Putamen (tissue), 1 donor: ENCODE measurements at regions not wholly inside any gene's neighbourhood (a gene's known extent, or its start where the extent isn't known, plus 50 kb on each side); places are given as distances from the start of the nearest gene placed in this dataset.
"Not testable (repeated sequence)": the region's sequence is repeated elsewhere in the genome, so short reads cannot be mapped to it uniquely, and the experiment has no call there.

ENCODE experiments used
- DNase-seq: peaks from one replicate; pipeline ENCODE4 v3.0.0-alpha.2; 2016; ENCODE audit warnings: low spot score

DNA sequence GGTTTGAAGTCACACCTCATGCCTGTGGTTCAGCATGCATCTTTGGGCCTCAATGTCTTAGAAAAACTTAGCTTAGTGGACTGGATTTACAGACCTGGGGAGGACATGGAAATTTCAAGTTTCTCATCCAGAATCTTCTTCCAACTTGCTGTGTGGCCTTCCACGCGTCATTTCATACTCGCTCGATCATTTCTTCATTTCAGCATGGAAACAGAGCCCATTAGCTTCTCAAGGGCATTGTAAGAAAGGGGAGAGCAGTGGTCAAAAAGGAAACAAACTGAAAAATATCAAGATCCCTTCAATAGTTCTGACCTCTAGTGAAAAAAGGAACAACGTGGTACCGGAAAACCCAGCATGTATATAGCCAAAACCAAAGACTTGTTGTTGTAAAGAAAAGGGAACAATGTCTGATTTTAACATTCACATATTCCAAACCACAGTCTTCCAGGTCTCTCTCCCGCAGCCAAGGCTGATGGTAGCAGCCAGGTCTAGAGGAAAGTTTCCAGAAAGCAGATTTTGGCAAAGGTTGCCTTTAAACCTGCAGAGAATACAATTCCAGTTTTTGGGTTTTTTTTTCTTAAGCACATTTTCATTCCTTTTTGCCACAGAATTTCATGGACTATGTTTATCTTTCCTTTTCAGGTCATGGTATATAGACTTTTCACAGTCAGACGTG is 97.0 kb upstream of the CDC42BPA start:
- no peak for DNase-seq

DNA sequence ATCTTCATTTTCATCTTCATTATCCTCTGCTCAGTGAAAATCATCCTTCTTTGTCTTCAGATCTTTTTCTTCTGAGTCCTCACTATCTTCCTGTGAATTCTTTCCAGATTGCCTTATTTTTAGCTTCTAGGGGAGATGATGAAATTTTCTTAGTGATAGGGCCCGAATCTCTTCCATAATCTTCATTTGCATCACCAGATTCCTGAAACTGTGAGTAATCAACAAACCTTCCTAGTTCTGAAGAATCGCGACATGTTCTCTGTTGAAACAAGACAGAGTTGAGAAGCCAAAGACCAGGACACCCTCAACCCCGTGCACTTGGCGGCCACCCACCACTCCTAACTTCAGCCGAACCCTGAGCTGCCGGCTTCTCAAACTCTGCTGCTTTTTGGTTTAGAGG is 92.8 kb upstream of the CDC42BPA start:
- no peak for DNase-seq

DNA sequence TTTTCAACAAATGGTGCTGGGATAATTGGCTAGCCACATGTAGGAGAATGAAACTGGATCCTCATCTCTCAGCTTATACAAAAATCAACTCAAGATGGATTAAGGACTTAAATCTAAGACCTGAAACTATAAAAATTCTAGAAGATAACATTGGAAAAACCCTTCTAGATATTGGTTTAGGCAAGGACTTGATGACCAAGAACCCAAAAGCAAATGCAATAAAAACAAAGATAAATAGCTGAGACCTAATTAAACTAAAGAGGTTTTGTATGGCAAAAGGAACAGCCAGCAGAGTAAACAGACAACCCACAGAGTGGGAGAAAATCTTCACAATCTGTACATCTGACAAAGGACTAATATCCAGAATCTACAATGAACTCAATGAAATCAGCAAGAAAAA is 88.0 kb upstream of the CDC42BPA start:
- DNase-seq, result not testable (repeated sequence)

DNA sequence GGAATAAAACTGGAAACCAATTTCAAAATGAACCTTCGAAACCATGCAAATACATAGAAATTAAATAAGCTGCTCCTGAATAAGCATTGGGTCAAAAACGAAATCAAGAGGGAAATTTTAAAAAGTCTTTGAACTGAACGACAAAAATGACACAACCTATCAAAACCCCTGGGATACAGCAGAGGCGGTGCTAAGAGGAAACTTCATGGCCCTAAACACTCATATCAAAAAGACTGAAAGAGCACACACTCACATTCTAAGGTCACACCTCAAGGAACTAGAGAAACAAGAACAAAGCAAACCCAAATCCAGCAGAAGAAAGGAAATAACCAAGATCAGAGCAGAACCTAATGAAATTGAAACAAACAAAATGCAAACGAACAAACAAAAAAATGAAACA is 85.2 kb upstream of the CDC42BPA start:
- DNase-seq, result no peak

DNA sequence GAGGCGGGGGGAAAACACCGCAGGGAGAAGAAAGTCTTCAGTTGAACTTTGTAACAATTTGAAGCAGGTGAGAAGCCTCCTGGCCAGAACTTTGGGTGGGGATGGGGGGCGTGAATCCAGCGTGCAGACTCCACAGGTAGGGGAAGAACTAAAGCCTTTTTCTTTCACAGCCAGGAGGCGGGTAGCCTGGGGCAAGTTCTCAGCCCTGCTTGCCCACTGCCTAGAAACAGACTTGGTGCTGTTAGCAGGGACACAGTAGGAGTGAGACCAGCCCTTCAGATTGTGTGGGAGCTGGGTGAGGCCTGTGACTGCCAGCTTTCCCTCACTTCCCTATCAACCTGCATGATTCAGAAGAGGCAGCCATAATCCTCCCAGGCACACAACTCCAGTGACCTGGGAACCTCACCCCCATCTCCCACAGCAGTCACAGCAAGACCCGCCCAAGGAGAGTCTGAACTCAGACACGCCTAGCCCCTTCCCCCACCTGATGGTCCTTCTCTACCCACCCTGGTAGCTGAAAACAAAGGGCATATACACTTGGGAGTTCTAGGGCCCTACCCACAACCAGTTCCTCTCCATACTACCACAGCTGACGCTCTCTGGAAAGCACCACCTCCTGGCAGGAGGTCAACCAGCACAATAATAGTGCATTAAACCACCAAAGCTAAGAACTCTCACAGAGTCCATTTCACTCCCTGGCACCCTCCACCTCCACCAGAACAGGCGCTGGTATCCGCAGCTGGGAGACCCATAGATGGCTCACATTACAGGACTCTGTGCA is 83.5 kb upstream of the CDC42BPA start:
- no peak for DNase-seq

DNA sequence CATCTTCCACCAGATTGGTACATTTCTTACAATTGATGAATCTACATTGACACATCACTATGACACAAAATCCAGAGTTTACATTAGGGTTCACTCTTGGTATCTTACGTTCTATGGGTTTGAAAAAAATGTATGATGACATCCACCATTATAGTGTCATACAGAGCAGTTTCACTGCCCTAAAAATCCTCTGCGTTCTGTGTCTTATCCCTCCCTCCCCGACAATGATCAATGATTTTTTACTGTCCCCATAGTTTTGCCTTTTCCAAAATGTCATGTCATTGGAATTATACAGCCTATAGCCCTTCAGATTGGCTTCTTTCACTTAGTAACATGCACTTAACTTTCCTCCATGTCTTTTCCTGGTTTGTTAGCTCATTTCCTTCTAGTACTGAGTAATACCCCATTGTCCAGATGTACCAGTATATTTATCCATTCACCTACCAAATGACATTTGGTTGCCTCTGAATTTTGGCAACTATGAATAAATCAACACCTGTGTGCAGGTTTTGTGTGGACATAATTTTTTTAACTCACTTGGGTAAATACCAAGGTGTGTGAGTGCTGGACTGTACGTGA is 80.9 kb upstream of the CDC42BPA start:
- DNase-seq, result no peak

DNA sequence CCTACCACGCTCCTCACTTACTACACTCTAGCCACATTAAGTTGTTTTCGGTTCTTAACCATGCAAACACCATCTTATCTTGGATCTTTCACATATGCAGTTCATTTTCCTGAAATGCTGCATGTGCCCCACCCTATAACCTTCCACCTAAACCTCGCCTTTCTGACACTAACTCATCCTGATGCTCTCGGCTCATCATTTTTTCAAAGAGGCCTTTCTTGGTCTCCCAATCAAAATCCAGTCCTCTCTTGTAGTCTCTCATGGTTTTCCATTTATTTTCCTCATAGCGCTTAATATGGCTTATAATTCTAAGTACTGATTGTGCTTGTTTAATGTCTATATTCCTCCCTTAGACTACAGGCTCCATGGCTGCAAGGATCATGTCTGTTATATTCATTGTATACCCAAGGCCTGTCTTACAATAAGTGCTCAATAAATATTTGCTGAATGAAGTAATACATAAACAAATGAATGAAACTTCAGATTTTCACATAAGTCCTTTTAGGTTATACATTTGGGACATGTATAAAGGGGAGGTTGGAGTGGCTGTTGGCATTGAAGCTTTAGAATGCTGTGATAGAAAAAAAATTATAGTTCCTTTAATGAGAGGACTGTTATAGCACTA is 79.2 kb upstream of the CDC42BPA start:
- no peak for DNase-seq

DNA sequence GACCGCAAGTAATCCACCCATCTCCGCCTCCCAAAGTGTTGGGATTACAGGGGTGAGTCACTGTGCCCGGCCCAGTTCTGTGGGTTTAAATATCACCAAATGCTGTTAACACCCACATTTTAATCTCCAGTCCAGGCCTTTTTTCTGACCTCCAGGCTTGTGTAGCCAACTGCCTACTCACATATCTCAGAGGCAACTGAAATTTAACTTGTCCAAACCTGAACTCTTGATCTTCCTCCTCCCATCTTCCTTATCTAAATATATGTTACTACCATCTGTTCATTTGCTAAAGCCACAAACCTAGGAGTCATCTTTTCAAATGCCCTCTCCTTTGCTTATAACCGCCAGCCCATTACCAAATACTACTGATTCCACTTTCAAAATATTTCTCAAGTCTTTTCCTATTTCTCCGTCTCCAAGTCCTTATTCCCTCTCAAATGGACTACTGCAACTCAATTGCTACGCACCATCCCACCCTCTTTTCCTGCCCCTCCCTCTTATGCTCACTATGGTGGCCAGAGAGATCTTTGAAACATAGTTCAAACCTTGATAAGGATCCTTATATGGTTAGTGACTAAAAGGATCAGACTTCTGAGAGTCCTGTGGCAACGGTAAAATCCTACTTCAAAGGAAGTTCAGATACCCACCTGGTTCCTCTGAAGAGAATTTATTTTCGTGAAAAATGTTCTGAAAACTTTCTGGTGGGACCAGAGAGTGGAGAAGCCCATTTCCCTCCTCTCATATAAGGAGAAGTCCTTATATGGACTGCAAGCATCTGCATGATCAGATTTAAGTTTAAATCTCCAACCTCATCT is 78.5 kb upstream of the CDC42BPA start:
- DNase-seq, result no peak

DNA sequence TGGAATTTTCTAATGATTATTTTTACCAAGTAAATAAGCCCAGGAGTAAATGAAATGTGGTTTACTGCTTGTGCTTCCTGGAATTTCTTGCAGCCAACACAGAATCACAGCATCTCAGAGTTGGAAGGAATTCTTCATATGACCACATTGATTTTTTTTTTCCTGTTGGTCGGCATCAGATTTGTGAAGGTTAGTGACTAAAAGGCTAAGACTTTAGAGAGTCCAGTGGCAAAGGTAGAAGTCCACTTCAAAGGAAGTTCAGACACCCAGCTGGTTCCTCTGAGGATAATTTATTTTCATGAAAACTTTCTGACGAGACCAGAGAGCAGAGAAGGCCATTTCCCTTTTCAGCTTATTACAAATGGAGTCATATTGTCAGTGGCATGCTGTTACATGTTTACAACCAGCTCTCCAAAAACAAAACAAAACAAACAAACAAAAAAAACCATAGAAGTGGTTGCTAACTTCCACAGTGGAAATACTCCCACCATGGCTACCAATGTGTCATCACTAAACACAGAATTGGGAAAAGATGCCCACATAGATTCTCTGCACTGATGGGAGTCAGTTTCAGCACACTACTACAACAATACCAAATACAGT is 77.2 kb upstream of the CDC42BPA start:
- DNase-seq, result no peak

DNA sequence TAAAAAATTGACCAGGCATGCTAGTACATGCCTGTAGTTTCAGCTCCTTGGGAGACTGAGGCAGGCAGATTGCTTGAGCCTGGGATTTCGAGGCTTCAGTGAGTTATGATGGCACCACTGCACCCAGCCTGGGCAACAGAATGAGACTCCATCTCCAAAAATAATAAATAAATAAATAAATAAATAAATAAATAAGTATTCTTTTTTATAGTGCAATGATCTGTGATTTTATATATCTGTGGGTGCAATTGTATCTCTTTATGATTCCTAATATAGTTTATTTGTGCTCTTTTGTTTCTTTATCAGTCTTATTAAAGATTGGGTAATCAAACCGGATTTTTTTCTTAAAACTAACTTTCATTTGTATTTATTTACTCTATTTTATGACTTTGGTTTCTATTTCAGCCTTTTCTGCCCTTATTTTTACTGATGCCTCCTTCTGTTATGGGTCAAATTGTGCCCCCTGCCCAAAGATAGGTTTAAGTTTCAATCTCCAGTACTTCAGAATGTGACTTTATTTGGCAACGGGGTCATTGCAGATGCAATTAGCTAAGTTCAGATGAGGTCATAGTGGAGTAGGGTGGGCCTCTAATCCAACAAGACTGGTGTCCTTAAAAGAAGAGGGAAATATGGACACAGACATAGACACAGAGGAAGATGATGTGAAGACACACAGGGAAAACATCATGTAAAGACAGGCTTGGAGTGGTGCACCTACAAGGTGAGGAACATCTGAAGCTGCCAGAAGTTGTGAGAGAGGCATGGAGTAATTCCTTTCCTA is 74.9 kb upstream of the CDC42BPA start:
- no peak for DNase-seq

DNA sequence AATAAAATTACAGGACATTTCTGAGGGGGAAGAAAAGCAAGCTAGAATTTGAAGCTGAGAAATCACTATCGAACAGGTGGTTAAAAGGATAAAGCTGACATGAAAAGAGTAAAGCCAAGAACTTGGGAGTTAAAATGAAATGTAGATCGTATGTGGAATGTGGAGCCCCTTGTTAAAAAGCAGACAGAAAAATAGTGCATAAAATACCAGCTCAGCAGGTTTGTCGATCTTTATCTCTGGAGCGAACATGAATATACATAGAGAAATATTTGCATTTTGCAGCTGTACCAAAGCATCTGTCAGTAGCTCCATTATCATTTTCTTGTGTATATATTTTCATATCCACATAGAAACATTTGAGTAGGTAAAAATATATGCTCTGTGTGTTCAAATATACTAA is 73.6 kb upstream of the CDC42BPA start:
- no peak for DNase-seq

DNA sequence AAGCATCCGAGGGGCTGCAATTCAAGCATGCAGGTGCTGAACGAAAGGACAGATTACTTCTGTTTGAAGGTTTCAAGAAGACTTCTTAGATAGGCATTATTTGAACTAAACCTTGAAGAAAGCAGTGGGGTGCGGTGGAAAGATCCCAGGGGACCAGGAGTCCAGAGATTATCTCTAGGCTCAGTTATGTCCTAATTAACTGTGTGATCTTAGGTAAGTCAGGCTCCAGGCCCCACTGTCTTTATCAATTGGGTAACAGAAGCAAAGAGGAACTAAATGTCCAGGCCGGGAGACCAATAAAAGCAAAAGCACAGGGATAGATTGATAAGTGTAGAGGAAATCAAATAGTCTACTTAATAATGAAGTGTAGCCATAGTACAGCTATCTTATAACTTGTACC is 72.9 kb upstream of the CDC42BPA start:
- DNase-seq, result no peak

DNA sequence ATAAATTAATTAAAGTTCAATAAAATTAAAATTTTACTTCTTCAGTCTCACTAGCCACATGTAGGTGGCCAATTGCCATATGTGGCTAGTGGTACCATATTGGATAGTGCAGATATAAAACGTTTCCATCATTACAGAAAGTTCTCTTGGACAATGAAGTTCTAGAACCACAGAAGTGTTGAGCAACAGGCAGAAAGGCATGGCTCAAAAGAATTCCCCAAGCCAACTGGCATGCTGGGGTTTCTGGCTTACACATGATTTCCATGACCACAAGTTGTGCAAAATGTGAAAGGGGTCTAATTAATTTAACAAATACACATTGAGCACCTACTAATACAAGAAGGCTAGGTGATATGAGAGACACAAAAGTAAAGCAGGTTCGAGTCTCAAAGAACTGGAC is 72.2 kb upstream of the CDC42BPA start:
- DNase-seq, result no peak

DNA sequence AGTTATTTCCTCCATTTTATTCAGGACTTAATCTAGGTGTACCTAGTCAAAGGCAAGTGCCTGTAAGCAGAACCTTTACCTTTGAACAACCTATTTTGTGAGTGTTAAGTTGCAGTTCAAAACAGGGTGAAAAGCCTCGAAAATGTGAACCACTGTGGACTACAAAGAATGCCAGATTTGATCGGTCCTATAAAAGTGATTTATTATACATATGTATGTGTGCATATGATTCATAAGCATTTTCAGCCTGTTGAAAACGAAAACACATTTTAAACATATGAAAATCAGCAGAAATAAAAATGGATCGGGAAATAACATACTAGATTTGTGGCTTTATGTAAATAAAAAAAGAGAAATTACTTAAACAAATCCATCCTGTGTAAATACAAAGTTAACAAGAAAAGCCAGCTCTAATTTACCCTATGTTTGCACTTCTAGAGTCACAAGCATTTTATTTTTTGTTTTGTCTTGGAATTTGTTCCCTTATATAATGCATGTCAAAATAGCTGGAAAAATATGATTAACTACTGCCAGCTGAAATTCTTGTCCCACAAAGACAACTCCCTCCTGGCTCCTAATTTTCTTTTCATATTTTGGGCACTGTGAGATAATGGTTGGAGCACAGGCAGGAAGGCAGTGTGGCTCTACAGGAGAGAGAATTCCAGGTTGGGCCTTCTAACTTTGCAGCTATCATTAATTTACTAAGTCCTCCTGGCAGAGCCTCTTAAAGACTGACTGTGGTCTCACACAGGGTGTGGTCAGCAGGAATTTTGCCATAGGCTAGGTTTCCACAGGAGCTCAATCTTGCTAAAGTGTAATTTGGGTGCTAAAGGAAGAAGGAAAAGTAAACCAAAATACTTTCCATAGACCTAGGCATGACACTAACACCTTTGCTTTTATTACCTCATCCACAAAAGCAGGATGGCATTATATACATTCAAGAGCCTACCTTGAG is 70.2 kb upstream of the CDC42BPA start:
- no peak for DNase-seq

DNA sequence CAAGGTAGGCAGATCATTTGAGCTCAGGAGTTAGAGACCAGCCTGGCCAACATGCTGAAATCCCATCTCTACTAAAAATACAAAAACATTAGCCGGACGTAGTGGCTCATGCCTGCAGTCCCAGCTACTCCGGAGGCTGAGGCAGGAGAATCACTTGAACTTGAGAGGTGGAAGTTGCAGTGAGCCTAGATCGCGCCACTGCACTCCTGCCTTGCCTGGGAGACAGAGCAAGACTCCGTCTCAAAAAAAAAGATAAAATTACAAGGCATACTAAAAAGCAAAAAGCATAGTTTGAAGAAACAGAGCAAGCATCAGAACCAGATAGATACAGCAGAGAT is 61.2 kb upstream of the CDC42BPA start:
- DNase-seq, result no peak

DNA sequence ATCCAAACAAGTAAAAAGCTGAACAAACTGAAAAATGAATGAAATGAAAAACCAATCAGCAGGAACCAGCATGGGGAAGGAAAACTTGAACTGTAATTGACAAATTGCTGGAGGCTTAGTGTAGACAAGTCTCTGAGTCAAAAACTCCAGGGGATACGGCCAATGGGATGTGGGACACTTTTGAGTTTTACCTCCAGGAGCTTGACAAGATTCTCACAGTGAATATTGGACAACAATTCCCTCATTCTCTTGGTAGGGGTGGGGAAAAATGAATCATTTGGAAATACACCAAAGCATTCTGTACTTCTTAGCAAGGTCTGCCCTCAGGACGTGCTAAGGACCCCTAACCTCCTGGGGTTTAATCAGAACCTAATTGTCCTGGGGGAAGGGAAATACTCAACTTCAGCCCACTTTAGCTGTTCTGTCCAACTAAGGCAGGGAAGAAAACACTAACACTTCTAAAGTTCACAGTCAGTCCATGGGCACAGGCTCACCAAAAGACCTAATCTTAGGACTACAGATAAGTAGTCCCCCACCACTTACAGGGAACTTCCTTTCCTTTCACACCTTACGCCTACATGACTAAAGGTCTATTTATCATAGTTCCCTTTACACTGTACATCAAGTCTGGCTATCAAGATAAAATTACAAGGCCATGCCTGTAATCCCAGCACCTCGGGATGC is 60.7 kb upstream of the CDC42BPA start:
- DNase-seq, result no peak

DNA sequence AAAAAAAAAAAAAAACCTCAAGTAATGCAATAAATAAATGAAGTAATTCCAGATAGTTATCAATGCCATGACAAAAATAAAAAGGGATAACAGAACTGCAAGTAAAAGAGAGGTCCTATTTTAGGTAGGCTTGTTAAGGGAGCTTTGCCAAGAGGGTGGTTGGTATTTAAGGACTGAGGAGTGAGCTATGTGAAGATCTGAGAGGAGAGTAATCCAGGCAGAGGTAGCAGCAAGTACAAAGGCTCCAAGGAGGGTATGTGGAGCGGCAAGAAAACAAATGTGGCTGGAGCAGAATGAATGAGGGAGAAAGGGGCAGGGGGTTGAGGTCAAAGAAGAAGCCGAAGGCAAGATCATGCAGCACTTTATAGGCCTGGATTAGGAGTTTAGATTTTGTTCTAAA is 59.9 kb upstream of the CDC42BPA start:
- DNase-seq, result no peak

DNA sequence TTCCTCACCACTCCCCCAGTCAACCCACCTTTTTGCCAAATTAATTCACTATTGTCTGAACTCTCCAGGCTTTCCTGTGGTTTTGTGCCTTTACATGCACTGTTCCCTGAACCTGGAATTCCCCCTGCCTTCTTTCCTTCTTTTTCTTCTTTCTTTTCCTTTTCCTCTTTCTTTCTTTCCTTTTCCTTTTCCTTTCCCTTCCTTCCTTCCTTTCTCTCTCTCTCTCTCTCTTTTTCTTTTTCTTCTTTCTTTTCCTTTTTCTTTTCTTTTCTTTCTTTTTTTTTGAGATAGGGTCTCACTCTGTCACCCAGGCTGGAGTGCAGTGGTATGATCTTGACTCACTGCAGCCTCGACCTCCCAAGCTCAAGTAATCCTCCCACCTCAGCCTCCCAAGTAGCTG is 56.6 kb upstream of the CDC42BPA start:
- DNase-seq, result no peak

DNA sequence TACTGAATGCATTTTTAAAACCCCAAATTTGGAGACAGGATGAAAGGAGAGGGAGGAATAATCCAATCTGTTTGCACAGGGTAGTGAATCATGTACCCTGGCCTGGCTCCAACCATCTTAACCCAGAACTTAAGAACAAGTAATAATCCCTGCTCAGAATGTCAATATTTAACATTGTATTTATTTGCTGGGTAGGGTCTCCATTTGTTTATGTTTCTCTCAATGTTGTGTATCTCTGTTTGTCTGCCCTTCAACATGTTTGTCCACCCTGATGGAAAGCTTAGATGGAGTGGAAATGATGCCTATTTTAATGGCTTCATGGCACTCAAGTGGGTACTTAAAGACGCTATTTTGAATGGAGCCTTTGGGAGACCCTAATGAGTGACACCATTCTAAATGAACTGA is 54.4 kb upstream of the CDC42BPA start:
- no peak for DNase-seq
